Lower leg skin (tissue), 4 donors: ENCODE measurements at regions not wholly inside any gene's neighbourhood (a gene's known extent, or its start where the extent isn't known, plus 50 kb on each side); places are given as distances from the start of the nearest gene placed in this dataset.

ENCODE experiments used
- DNase-seq, 2 donors: peaks; one replicate each; pipeline ENCODE4 v3.0.0-alpha.2; 2019; ENCODE audit warnings: low spot score in 2 of 2
- H3K4me3 ChIP-seq: fragments of 200-600 bp; sonication (generic); 2 replicates; pipeline ENCODE4 v1.5.1; 2017; ENCODE audit warnings: mild to moderate bottlenecking, low read depth; ENCODE audit not compliant: poor library complexity, severe bottlenecking
- CTCF ChIP-seq, 3 donors: fragments of 450-650 bp; IDR thresholded peaks; one replicate each; pipeline ENCODE4 v1.5.1; 2016; ENCODE audit warnings: antibody characterized with exemption in 3 of 3, mild to moderate bottlenecking in 3 of 3, moderate library complexity in 2 of 3
- POLR2A ChIP-seq, 2 donors: fragments of 450-650 bp; IDR thresholded peaks; one replicate each; pipeline ENCODE4 v1.6.1; 2016 to 2017; ENCODE audit warnings: antibody characterized with exemption in 2 of 2, mild to moderate bottlenecking in 1 of 2, moderate library complexity in 1 of 2
- WGBS, 2 donors: methylation state at CpG; one replicate each; pipeline ENCODE4 v1.1.5; 2018; 5-methylcytosine and 5-hydroxymethylcytosine counted together
- intact Hi-C: fragments of 100-400 bp; cut with DNase I; formaldehyde crosslinking; loops from one replicate; pipeline ENCODE4 v1.15.0; 2023; ENCODE audit warnings: low total_unique reads

- H3K4me3 ChIP-seq = no peak overlapping the region
- WGBS, 2 donors = 58 to 63% methylated on average over 13 of the region's 13 CpGs
- TF ChIP-seq CTCF (IDR thresholded peaks at IDR 0.05) (no peak), POLR2A (IDR thresholded peaks at IDR 0.05) (no peak)
- peak; percentile 79 to 92 for DNase-seq
- intact Hi-C loops = loop anchor here (5.0 kb wide), 1 partner anchor 1214 kb away; no protein-coding TSS in a partner anchor
These were observed 220.8 kb upstream of the TPRG1 start for GRCh38 chr3:188950832-188951489.

DNA sequence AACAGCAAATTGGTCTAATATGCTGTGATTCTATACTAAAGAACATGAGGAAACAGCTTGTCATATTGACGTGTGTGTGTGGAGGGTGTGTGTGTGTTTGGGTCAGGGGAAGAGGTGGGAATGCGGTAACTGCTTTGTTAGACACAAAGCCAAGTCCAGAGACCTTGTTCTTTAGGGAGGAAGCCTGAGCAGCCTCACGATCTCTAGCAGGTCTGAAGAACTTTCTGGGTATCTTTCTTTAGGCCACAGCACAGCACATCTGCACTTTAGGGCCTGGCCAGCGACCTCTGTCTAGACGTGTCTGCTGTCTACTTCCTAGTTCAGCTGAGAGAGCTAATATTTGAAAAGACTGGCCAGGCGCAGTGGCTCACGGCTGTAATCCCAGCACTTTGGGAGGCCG lies 220.0 kb upstream of the TPRG1 start:
- TF ChIP-seq POLR2A (IDR thresholded peaks at IDR 0.05) (no peak), CTCF (IDR thresholded peaks at IDR 0.05) (no peak)
- H3K4me3 ChIP-seq = no peak overlapping the region
- DNase-seq = no peak
- WGBS, 2 donors = 89 to 92% methylated on average over 8 of the region's 8 CpGs
- intact Hi-C loops = loop anchor here (5.0 kb wide), 1 partner anchor 1214 kb away; no protein-coding TSS in a partner anchor

- 28 to 30% methylated on average over 3 of the region's 3 CpGs for WGBS, 2 donors
- H3K4me3 ChIP-seq = no peak overlapping the region
- TF ChIP-seq POLR2A (IDR thresholded peaks at IDR 0.05) (no peak), CTCF (IDR thresholded peaks at IDR 0.05) (peak in 1 of 3 donors; percentile 60)
- DNase-seq = peak; percentile 82 to 95
- intact Hi-C loops = loop anchor here (5.0 kb wide), 1 partner anchor 1217 kb away; no protein-coding TSS in a partner anchor
These were observed 217.1 kb upstream of the TPRG1 start for GRCh38 chr3:188954590-188955208.

DNA sequence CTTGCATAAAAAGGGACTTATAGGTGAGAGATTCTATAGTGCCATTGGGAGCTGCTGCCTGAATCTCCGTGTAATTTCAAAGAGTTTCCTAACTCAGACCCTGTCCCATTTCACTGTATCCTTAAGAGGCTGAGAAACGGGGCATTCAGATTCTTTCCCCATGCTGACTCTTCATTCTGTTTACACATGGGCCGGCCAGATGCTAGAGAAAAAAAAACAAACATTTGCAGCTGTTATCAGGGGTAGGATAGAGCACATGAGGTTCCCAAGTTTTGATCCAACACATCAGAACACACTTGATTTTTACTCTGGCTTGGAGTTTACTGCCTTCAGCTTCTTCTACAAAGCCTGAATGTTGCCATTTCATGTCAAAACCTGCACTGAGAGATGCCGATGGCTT lies 215.9 kb upstream of the TPRG1 start:
- no peak overlapping the region for H3K4me3 ChIP-seq
- intact Hi-C loops = no loop called here
- WGBS, 2 donors = 68 to 70% methylated on average over 4 of the region's 4 CpGs
- TF ChIP-seq CTCF (IDR thresholded peaks at IDR 0.05) (no peak), POLR2A (IDR thresholded peaks at IDR 0.05) (no peak)
- DNase-seq = no peak

DNA sequence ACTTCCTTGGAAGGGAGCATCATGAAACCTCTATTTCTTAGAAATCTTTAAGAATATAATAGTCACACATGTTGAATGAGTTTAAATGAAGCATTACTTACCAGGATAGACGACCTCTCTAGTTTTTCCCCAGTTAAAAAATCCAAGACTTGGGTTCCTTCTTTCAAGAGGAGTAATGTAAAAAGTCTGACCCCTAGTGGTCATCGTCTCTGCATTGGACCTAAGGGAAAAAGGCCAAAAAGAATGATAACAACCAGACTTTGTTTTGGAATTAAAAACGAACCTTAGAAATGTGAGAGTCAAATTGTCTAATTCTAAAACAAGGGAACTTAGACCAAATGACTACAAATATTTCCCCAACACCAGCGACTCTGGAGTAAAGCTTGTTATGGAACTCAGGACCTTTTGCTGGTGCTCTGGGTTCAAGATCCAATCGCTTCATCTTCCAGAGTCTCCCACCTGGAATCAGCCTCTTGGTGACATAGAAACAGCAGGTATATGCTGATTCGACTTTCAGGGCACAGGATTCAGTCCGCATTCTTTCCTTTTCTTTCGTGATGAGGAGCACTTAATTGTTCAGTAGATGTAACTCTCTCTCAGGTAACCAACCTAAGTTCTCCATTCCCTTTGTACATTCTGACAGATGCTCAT lies 214.8 kb upstream of the TPRG1 start:
- no peak overlapping the region for H3K4me3 ChIP-seq
- DNase-seq = no peak
- 49% methylated on average over 8 of the region's 8 CpGs for WGBS, 2 donors
- peak in 1 of 3 donors; percentile 34 for TF ChIP-seq CTCF (IDR thresholded peaks at IDR 0.05)
- no peak for TF ChIP-seq POLR2A (IDR thresholded peaks at IDR 0.05)
- intact Hi-C loops = no loop called here
